SK-N-MC (cell line): ENCODE measurements at regions not wholly inside any gene's neighbourhood (a gene's known extent, or its start where the extent isn't known, plus 50 kb on each side); places are given as distances from the start of the nearest gene placed in this dataset.

Source experiments
- EZH2 ChIP-seq: fragments of 200-600 bp; sonication (generic); IDR thresholded peaks from one replicate; pipeline ENCODE4 v1.6.1; 2017; ENCODE audit warnings: antibody characterized with exemption
- FOXP2 ChIP-seq: optimal IDR thresholded peaks from 2 replicates; pipeline ENCODE3; 2011; ENCODE audit warnings: mild to moderate bottlenecking, moderate library complexity; ENCODE audit not compliant: insufficient read depth; ENCODE audit errors: extremely low read length, control extremely low read depth
- POLR2AphosphoS5 ChIP-seq: IDR thresholded peaks from 2 replicates; pipeline ENCODE4 v1.6.1; 2012; ENCODE audit warnings: mild to moderate bottlenecking, low read depth, low read length, borderline replicate concordance

- peak; percentile 49; the same call in 1 of the 2 replicates for TF ChIP-seq POLR2AphosphoS5
- no peak for TF ChIP-seq EZH2
- peak; percentile 88 for TF ChIP-seq FOXP2
Observed at GRCh38 chr1:38727684-38728584, 131.6 kb downstream of the RRAGC start.
